Neuronal stem cell (in vitro differentiated cells): ENCODE measurements at regions not wholly inside any gene's neighbourhood (a gene's known extent, or its start where the extent isn't known, plus 50 kb on each side); places are given as distances from the start of the nearest gene placed in this dataset.
"Not testable (repeated sequence)": the region's sequence is repeated elsewhere in the genome, so short reads cannot be mapped to it uniquely, and the experiment has no call there.

ENCODE experiments used
- DNase-seq: peaks from one replicate; pipeline ENCODE4 v3.0.0-alpha.2; 2013; ENCODE audit warnings: low spot score
- H2AFZ ChIP-seq: one replicate; pipeline ENCODE4 v1.6.1; 2013; ENCODE audit warnings: mild to moderate bottlenecking, low read length, inconsistent platforms
- H2AK5ac ChIP-seq: 2 replicates; pipeline ENCODE4 v1.6.1; 2013; ENCODE audit warnings: low read depth, mild to moderate bottlenecking, inconsistent platforms, low read length, moderate library complexity, mixed read lengths
- H2BK120ac ChIP-seq: 2 replicates; pipeline ENCODE4 v1.6.1; 2013; ENCODE audit warnings: low read depth, mild to moderate bottlenecking, inconsistent platforms, low read length, moderate library complexity, mixed read lengths
- H2BK12ac ChIP-seq: one replicate; pipeline ENCODE4 v1.6.1; 2013; ENCODE audit warnings: low read length, inconsistent platforms
- H2BK15ac ChIP-seq: 2 replicates; pipeline ENCODE4 v1.6.1; 2013; ENCODE audit warnings: mild to moderate bottlenecking, low read length, inconsistent platforms, mixed read lengths
- H2BK5ac ChIP-seq: one replicate; pipeline ENCODE4 v1.6.1; 2013; ENCODE audit warnings: inconsistent platforms, mild to moderate bottlenecking, low read length, moderate library complexity
- H3K14ac ChIP-seq: one replicate; pipeline ENCODE4 v1.6.1; 2013; ENCODE audit warnings: low read length, inconsistent platforms
- H3K18ac ChIP-seq: 2 replicates; pipeline ENCODE4 v1.6.1; 2013; ENCODE audit warnings: low read length, inconsistent platforms
- H3K23ac ChIP-seq: 2 replicates; pipeline ENCODE4 v1.6.1; 2013; ENCODE audit warnings: low read depth, mild to moderate bottlenecking, mixed read lengths, low read length, inconsistent platforms; ENCODE audit not compliant: poor library complexity
- H3K27ac ChIP-seq: replicated peaks from 3 replicates; pipeline ENCODE4 v1.5.1; 2013; ENCODE audit warnings: low read length, inconsistent platforms
- H3K27me3 ChIP-seq, 3 experiments: 2 replicates each; pipeline ENCODE4 v1.6.1; 2013; ENCODE audit warnings: low read length in 3 of 3, mild to moderate bottlenecking in 2 of 3, inconsistent platforms in 1 of 3, low read depth in 1 of 3, mixed read lengths in 1 of 3, moderate library complexity in 1 of 3; ENCODE audit not compliant: control insufficient read depth in 3 of 3, insufficient read depth in 3 of 3
- H3K36me3 ChIP-seq, 2 donors: replicated peaks in 1 of 2; 2 replicates each; pipeline ENCODE4 v1.6.1; 2013; ENCODE audit warnings: low read length in 2 of 2; ENCODE audit not compliant: control insufficient read depth in 2 of 2, insufficient read depth in 2 of 2
- H3K4ac ChIP-seq: 2 replicates; pipeline ENCODE4 v1.6.1; 2013; ENCODE audit warnings: inconsistent platforms, mild to moderate bottlenecking, low read length, moderate library complexity
- H3K4me1 ChIP-seq, 2 donors: 1 replicate in 1 of 2; 2 replicates in 1 of 2; pipeline ENCODE4 v1.6.1; 2013; ENCODE audit warnings: low read length in 2 of 2, low read depth in 1 of 2; ENCODE audit not compliant: control insufficient read depth in 2 of 2, insufficient read depth in 1 of 2
- H3K4me2 ChIP-seq: one replicate; pipeline ENCODE4 v1.6.1; 2013; ENCODE audit warnings: mild to moderate bottlenecking, low read length, inconsistent platforms; ENCODE audit not compliant: insufficient read depth, poor library complexity, severe bottlenecking
- H3K4me3 ChIP-seq, 2 donors: 2 replicates each; pipeline ENCODE4 v1.5.1; 2013; ENCODE audit warnings: low read length in 2 of 2, mild to moderate bottlenecking in 2 of 2, inconsistent platforms in 1 of 2, moderate library complexity in 1 of 2
- H3K79me1 ChIP-seq: one replicate; pipeline ENCODE4 v1.6.1; 2013; ENCODE audit warnings: low read depth, mild to moderate bottlenecking, inconsistent platforms, low read length, moderate library complexity
- H3K9ac ChIP-seq: one replicate; pipeline ENCODE4 v1.6.1; 2013; ENCODE audit warnings: mild to moderate bottlenecking, low read depth, low read length, inconsistent platforms; ENCODE audit not compliant: poor library complexity
- H3K9me3 ChIP-seq, 2 donors: replicated peaks in 1 of 2; 2 replicates each; pipeline versions ENCODE3 to v1.6.1; 2013; ENCODE audit warnings: low read length in 2 of 2, mild to moderate bottlenecking in 2 of 2, inconsistent platforms in 1 of 2, low read depth in 1 of 2, mixed read lengths in 1 of 2, moderate library complexity in 1 of 2; ENCODE audit not compliant: control insufficient read depth in 2 of 2, insufficient read depth in 1 of 2
- H4K8ac ChIP-seq: one replicate; pipeline ENCODE4 v1.6.1; 2013; ENCODE audit warnings: low read depth, mild to moderate bottlenecking, inconsistent platforms, low read length, moderate library complexity
- H4K91ac ChIP-seq: one replicate; pipeline ENCODE4 v1.6.1; 2013; ENCODE audit warnings: low read length, low read depth, mild to moderate bottlenecking, inconsistent platforms; ENCODE audit not compliant: poor library complexity
- WGBS, 2 donors: extraction: QIAGEN DNeasy Blood & Tissue Kit; methylation state at CpG; one replicate each; pipeline ENCODE4 v1.1.7; 2013; ENCODE audit warnings: missing lambda C conversion rate in 2 of 2, mixed read lengths in 1 of 2; ENCODE audit not compliant: insufficient read length in 2 of 2, insufficient replicate concordance in 1 of 2; ENCODE audit errors: extremely low coverage in 2 of 2; 5-methylcytosine and 5-hydroxymethylcytosine counted together

GRCh38 chr3:157912514-157913451 is 193.4 kb downstream of the SHOX2 start:
- H3K27me3 ChIP-seq = no peaks in the 10 kb centered on the region
- no peak overlapping the region for H3K9ac ChIP-seq
- peaks cover 0 to 1% of the 10 kb centered on the region in 2 donors for H3K4me1 ChIP-seq
- H4K8ac ChIP-seq = no peak overlapping the region
- H4K91ac ChIP-seq = no peak overlapping the region
- no peak overlapping the region for H3K4ac ChIP-seq
- no peak for DNase-seq
- no peak overlapping the region for H2BK5ac ChIP-seq
- H3K4me3 ChIP-seq = no peak overlapping the region
- no peaks in the 10 kb centered on the region for H3K79me1 ChIP-seq
- no peak overlapping the region for H3K4me2 ChIP-seq
- H2BK120ac ChIP-seq = no peak overlapping the region
- no peak overlapping the region for H2BK15ac ChIP-seq
- no peak overlapping the region for H2AK5ac ChIP-seq
- no peak overlapping the region for H3K23ac ChIP-seq
- H3K9me3 ChIP-seq = no peaks in the 10 kb centered on the region
- no CpG with 5 or more reads among the region's 5 CpGs for WGBS, 2 donors
- no peak overlapping the region for H3K14ac ChIP-seq
- no peak overlapping the region for H3K18ac ChIP-seq
- H3K36me3 ChIP-seq = no peaks in the 10 kb centered on the region
- no peak overlapping the region for H2AFZ ChIP-seq
- H3K27ac ChIP-seq = no peak overlapping the region
- H2BK12ac ChIP-seq = no peak overlapping the region

- H3K36me3 ChIP-seq = no peaks in the 10 kb centered on the region
- H3K27me3 ChIP-seq = no peaks in the 10 kb centered on the region
- H2BK15ac ChIP-seq = no peak overlapping the region
- no peak overlapping the region for H3K27ac ChIP-seq
- H3K23ac ChIP-seq = no peak overlapping the region
- no peak overlapping the region for H3K14ac ChIP-seq
- no peak overlapping the region for H3K18ac ChIP-seq
- DNase-seq = no peak
- H2BK5ac ChIP-seq = no peak overlapping the region
- H3K4me2 ChIP-seq = no peak overlapping the region
- H3K9ac ChIP-seq = no peak overlapping the region
- H2BK12ac ChIP-seq = no peak overlapping the region
- H2AK5ac ChIP-seq = no peak overlapping the region
- no peak overlapping the region for H3K4me3 ChIP-seq
- no peak overlapping the region for H3K4ac ChIP-seq
- no peaks in the 10 kb centered on the region for H3K9me3 ChIP-seq
- H4K8ac ChIP-seq = no peak overlapping the region
- no peaks in the 10 kb centered on the region for H3K79me1 ChIP-seq
- no peak overlapping the region for H4K91ac ChIP-seq
- no peak overlapping the region for H2AFZ ChIP-seq
- no peak overlapping the region for H2BK120ac ChIP-seq
- peaks cover 0 to 1% of the 10 kb centered on the region in 2 donors for H3K4me1 ChIP-seq
Observed at GRCh38 chr3:157906627-157907026, 199.6 kb downstream of the SHOX2 start.

- peaks cover 0 to 1% of the 10 kb centered on the region in 2 donors for H3K4me1 ChIP-seq
- no peak overlapping the region for H2AK5ac ChIP-seq
- no CpG with 5 or more reads among the region's 1 CpG for WGBS, 2 donors
- H2BK120ac ChIP-seq = no peak overlapping the region
- H4K8ac ChIP-seq = no peak overlapping the region
- H3K4me3 ChIP-seq = no peak overlapping the region
- H2AFZ ChIP-seq = no peak overlapping the region
- no peaks in the 10 kb centered on the region for H3K79me1 ChIP-seq
- H4K91ac ChIP-seq = no peak overlapping the region
- DNase-seq = no peak
- H3K4ac ChIP-seq = no peak overlapping the region
- no peak overlapping the region for H2BK5ac ChIP-seq
- H3K23ac ChIP-seq = no peak overlapping the region
- no peak overlapping the region for H3K27ac ChIP-seq
- H3K27me3 ChIP-seq = no peaks in the 10 kb centered on the region
- H3K18ac ChIP-seq = no peak overlapping the region
- no peak overlapping the region for H2BK12ac ChIP-seq
- H3K9me3 ChIP-seq = no peaks in the 10 kb centered on the region
- no peaks in the 10 kb centered on the region for H3K36me3 ChIP-seq
- H3K4me2 ChIP-seq = no peak overlapping the region
- H2BK15ac ChIP-seq = no peak overlapping the region
- H3K9ac ChIP-seq = no peak overlapping the region
- no peak overlapping the region for H3K14ac ChIP-seq
Observed at GRCh38 chr3:157905885-157906284, 200.3 kb downstream of the SHOX2 start.

GRCh38 chr3:157902680-157903079 is 203.5 kb downstream of the SHOX2 start:
- H3K79me1 ChIP-seq, H3K36me3 ChIP-seq, H3K4me2 ChIP-seq, H3K18ac ChIP-seq, H2BK120ac ChIP-seq, H3K4ac ChIP-seq, DNase-seq, H3K4me1 ChIP-seq, H3K27me3 ChIP-seq, H3K9ac ChIP-seq, H4K91ac ChIP-seq, H3K14ac ChIP-seq, H3K27ac ChIP-seq, H2BK12ac ChIP-seq, H2AFZ ChIP-seq, H2AK5ac ChIP-seq, H3K23ac ChIP-seq, H2BK15ac ChIP-seq, H3K9me3 ChIP-seq, H4K8ac ChIP-seq, H2BK5ac ChIP-seq, H3K4me3 ChIP-seq: not testable (repeated sequence)
- WGBS, 2 donors = no CpG with 5 or more reads among the region's 4 CpGs
